Activated CD8-positive, alpha-beta T cell treated with anti-CD3 and anti-CD28 coated beads for 36 hours (primary cell): ENCODE measurements at regions not wholly inside any gene's neighbourhood (a gene's known extent, or its start where the extent isn't known, plus 50 kb on each side); places are given as distances from the start of the nearest gene placed in this dataset.

ENCODE experiments used
- ATAC-seq: fragments of 200-7000 bp; cut with Tn5 transposase; one replicate; pipeline ENCODE4 v1.10.0; 2021; ENCODE audit warnings: mild to moderate bottlenecking, moderate library complexity
- CTCF ChIA-PET: fragments of 350-600 bp; sonication (Branson Sonifier 250); formaldehyde crosslinking; loops from one replicate; lab custom pipeline; 2021; ENCODE audit warnings: antibody characterized with exemption; lab: Charles Lee
- POLR2A ChIA-PET: fragments of 350-600 bp; sonication (Branson Sonifier 250); formaldehyde crosslinking; loops from one replicate; lab custom pipeline; 2021; ENCODE audit warnings: antibody characterized with exemption; lab: Charles Lee
- DNase-seq: peaks from one replicate; pipeline ENCODE4 v3.0.0-alpha.2; 2020
- H3K27ac Mint-ChIP-seq: one replicate; pipeline ENCODE4 v1.8.0; 2021; ENCODE audit warnings: mild to moderate bottlenecking, mixed read lengths
- H3K27me3 Mint-ChIP-seq: one replicate; pipeline ENCODE4 v1.8.0; 2021; ENCODE audit warnings: mixed read lengths
- H3K36me3 Mint-ChIP-seq: one replicate; pipeline ENCODE4 v1.8.0; 2021; ENCODE audit warnings: low read depth, mixed read lengths
- H3K4me1 Mint-ChIP-seq: one replicate; pipeline ENCODE4 v1.8.0; 2021; ENCODE audit warnings: low read depth, mixed read lengths
- H3K4me3 Mint-ChIP-seq: one replicate; pipeline ENCODE4 v1.8.0; 2021; ENCODE audit warnings: mild to moderate bottlenecking, moderate library complexity, mixed read lengths
- H3K9me3 Mint-ChIP-seq: one replicate; pipeline ENCODE4 v1.8.0; 2021; ENCODE audit warnings: mixed read lengths
- intact Hi-C: fragments of 100-400 bp; cut with micrococcal nuclease; formaldehyde crosslinking; loops from one replicate; pipeline ENCODE4 v1.10.0; 2022
- TF ChIP-seq, protein P1 (sequence below): fragments of 200-600 bp; IDR thresholded peaks from one replicate; pipeline ENCODE4 v1.8.0; 2022; ENCODE audit warnings: antibody characterized with exemption, mild to moderate bottlenecking

DNA sequence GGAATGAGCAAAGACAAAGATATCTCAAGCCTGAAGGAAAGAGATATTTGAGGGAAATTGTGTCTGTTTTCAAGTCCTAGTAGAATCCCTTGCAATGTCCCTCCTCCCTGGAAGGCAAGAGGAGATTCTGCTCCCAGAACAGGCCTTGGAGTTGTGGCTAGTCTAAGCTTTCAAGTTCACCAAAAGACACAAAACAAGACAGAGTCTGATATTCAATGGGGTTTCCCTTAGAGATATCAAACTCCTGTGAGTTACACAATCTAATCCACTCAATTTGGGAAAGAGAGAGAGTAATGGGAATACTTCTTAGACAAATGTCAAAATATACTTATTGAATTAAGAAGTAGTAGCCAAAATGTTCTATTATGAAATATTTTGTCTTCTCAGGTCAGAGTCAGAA, 162.8 kb upstream of the ADAMTS5 start:
- no peak for DNase-seq

DNA sequence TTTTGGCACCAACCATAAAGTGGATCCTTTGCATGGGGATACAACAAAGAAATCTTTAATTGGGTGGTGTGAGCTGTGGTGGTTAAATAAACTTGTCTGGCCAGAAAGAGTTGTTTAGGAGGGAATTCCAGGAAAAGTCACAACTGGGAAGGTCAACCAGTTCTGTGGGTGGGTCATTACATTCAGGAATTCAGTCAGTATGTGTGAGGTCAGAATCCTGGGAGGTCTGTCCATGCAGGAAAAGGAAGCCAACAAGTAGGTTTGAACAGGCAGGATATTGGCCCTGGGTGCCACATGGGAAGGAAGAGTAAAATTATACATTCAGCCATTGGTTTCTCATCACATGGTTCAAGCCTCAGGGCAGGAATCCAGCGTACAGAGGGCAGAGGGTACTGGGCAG, 162.3 kb upstream of the ADAMTS5 start:
- H3K4me3 Mint-ChIP-seq: no peak overlapping the region
- POLR2A ChIA-PET: no interaction called here
- H3K27ac Mint-ChIP-seq: no peak overlapping the region
- H3K27me3 Mint-ChIP-seq: no peaks in the 10 kb centered on the region
- CTCF ChIA-PET: no interaction called here
- DNase-seq (no peak), ATAC-seq (no peak)
- intact Hi-C loops: no loop called here
- TF ChIP-seq, protein P1, sequence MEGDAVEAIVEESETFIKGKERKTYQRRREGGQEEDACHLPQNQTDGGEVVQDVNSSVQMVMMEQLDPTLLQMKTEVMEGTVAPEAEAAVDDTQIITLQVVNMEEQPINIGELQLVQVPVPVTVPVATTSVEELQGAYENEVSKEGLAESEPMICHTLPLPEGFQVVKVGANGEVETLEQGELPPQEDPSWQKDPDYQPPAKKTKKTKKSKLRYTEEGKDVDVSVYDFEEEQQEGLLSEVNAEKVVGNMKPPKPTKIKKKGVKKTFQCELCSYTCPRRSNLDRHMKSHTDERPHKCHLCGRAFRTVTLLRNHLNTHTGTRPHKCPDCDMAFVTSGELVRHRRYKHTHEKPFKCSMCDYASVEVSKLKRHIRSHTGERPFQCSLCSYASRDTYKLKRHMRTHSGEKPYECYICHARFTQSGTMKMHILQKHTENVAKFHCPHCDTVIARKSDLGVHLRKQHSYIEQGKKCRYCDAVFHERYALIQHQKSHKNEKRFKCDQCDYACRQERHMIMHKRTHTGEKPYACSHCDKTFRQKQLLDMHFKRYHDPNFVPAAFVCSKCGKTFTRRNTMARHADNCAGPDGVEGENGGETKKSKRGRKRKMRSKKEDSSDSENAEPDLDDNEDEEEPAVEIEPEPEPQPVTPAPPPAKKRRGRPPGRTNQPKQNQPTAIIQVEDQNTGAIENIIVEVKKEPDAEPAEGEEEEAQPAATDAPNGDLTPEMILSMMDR: no peak
- H3K36me3 Mint-ChIP-seq: no peaks in the 10 kb centered on the region
- H3K4me1 Mint-ChIP-seq: no peaks in the 10 kb centered on the region
- H3K9me3 Mint-ChIP-seq: no peaks in the 10 kb centered on the region

More for the DNA sequence above, 162.8 kb upstream of the ADAMTS5 start:
- TF ChIP-seq, protein P1: no peak
- ChIA-PET POLR2A (no interaction called here), CTCF (no interaction called here)
- Mint-ChIP-seq H3K4me1 (no peaks in the 10 kb centered on the region), H3K4me3 (no peak overlapping the region), H3K36me3 (no peaks in the 10 kb centered on the region), H3K9me3 (no peaks in the 10 kb centered on the region), H3K27ac (no peak overlapping the region), H3K27me3 (no peaks in the 10 kb centered on the region)
- ATAC-seq: no peak
- intact Hi-C loops: no loop called here

DNA sequence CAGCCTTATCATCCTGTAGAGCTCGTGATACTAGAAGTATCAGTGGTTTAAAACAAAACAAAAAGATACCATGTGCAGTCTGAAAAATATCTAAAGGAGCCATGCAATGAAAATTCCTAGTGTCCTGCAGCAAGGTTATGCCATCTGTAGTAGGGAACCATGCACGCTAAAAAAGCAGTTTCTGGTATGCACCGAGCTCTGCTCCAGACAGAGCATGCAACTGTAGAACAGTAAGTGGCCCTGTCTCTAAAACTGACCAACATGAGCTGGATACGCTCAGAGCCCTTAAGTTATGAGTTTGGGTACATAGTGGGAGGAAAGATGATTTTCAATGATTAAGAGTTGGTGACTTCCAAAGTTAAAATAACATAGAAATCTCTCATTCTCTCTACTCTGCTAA, 159.3 kb upstream of the ADAMTS5 start:
- CTCF ChIA-PET: no interaction called here
- ATAC-seq (no peak), DNase-seq (no peak)
- Mint-ChIP-seq H3K27me3 (no peaks in the 10 kb centered on the region), H3K4me3 (no peak overlapping the region), H3K27ac (no peak overlapping the region), H3K36me3 (no peaks in the 10 kb centered on the region), H3K4me1 (no peaks in the 10 kb centered on the region), H3K9me3 (no peaks in the 10 kb centered on the region)
- TF ChIP-seq, protein P1: no peak
- POLR2A ChIA-PET: no interaction called here
- intact Hi-C loops: no loop called here

DNA sequence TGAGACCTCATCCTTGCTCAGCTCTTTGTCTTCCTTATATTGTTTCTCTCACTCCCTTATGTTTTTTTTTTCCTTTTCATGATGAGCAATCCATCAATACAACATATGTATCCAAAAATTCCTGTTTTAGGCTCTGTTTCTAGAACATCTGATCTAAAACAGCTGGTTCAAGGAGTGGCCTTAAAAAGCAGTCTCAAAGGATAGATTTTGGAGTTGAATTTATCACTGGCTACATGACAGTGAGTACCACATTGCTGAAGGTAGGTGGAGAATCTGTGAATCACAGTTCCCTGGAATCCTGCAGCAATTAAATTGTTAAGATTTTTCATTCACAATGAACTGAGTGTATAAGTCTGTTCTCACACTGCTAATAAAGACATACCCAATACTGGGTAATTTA, 155.8 kb upstream of the ADAMTS5 start:
- no peak overlapping the region for H3K4me3 Mint-ChIP-seq
- H3K36me3 Mint-ChIP-seq: no peaks in the 10 kb centered on the region
- ATAC-seq: no peak
- no peaks in the 10 kb centered on the region for H3K27me3 Mint-ChIP-seq
- no peak overlapping the region for H3K27ac Mint-ChIP-seq
- CTCF ChIA-PET: no interaction called here
- intact Hi-C loops: no loop called here
- H3K9me3 Mint-ChIP-seq: peaks cover 2% of the 10 kb centered on the region
- no peaks in the 10 kb centered on the region for H3K4me1 Mint-ChIP-seq
- DNase-seq: no peak
- TF ChIP-seq, protein P1: no peak
- POLR2A ChIA-PET: no interaction called here

DNA sequence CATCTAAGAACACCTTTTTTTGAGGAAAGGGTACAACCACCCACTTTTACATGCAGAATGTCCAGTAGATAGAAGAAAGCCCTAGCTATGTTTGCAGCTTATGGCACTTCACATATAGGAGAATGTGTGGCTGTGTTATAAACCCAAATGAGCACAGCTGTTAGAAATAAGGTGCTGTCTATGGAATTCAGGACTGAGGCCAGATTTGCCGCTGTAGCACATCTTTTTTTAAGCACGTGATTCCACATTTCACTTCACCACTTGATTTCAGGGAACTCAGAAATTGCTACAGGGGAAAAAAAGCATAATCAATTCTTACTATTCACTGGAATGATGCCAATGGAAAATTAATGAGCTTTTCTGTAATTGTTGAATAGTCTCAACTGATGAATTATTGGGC, 147.2 kb upstream of the ADAMTS5 start:
- Mint-ChIP-seq H3K27ac (no peak overlapping the region), H3K27me3 (no peaks in the 10 kb centered on the region), H3K36me3 (no peaks in the 10 kb centered on the region), H3K4me3 (no peak overlapping the region), H3K4me1 (no peaks in the 10 kb centered on the region), H3K9me3 (no peaks in the 10 kb centered on the region)
- no peak for ATAC-seq
- POLR2A ChIA-PET: no interaction called here
- intact Hi-C loops: no loop called here
- DNase-seq: no peak
- CTCF ChIA-PET: no interaction called here
- TF ChIP-seq, protein P1: no peak
